PC-9 (cell line): ENCODE measurements at regions not wholly inside any gene's neighbourhood (a gene's known extent, or its start where the extent isn't known, plus 50 kb on each side); places are given as distances from the start of the nearest gene placed in this dataset.

Experiments used
- BruUV-seq: library from RNA; stranded (reverse); fragments of 400-500 nt; replicated peaks from 2 replicates; lab custom pipeline; 2021; lab: Mats Ljungman, UMichigan
- CTCF ChIA-PET: fragments of 300-600 bp; sonication (Branson Sonifier 250); formaldehyde crosslinking; loops from one replicate; lab custom pipeline; 2022; ENCODE audit warnings: antibody characterized with exemption; lab: Charles Lee
- POLR2A ChIA-PET: fragments of 300-600 bp; sonication (Branson Sonifier 250); formaldehyde crosslinking; loops from one replicate; lab custom pipeline; 2022; ENCODE audit warnings: antibody characterized with exemption; ENCODE audit not compliant: unreplicated experiment; lab: Charles Lee
- DNase-seq, 2 experiments: peaks; one replicate each; pipeline versions ENCODE4 v3.0.0 to v3.0.0-alpha.2; 2015 to 2022; ENCODE audit warnings: mixed read lengths in 1 of 2
- H2AFZ ChIP-seq: fragments of 200-600 bp; sonication (generic); 2 replicates; pipeline ENCODE4 v1.8.1; 2017; ENCODE audit warnings: antibody characterized with exemption
- H3F3A ChIP-seq: fragments of 200-600 bp; sonication (generic); 2 replicates; pipeline ENCODE4 v1.8.1; 2017; ENCODE audit warnings: antibody characterized with exemption, mild to moderate bottlenecking, low read depth; ENCODE audit not compliant: insufficient read depth
- H3K27ac ChIP-seq: fragments of 200-600 bp; sonication (generic); 2 replicates; pipeline ENCODE4 v1.6.1; 2016; ENCODE audit warnings: mixed run types
- H3K27me3 ChIP-seq: fragments of 200-600 bp; sonication (generic); 2 replicates; pipeline ENCODE4 v1.6.1; 2016; ENCODE audit warnings: low read depth, mixed run types; ENCODE audit not compliant: insufficient read depth
- H3K36me3 ChIP-seq: fragments of 200-600 bp; sonication (generic); 2 replicates; pipeline ENCODE4 v1.6.1; 2016; ENCODE audit warnings: low read depth, mixed run types
- H3K4me1 ChIP-seq: fragments of 200-600 bp; sonication (generic); replicated peaks from 2 replicates; pipeline ENCODE4 v1.6.1; 2016; ENCODE audit warnings: mixed run types; ENCODE audit not compliant: insufficient read depth
- H3K4me2 ChIP-seq: fragments of 200-600 bp; sonication (generic); 2 replicates; pipeline ENCODE4 v1.6.1; 2017; ENCODE audit warnings: mixed run types
- H3K4me3 ChIP-seq: fragments of 200-600 bp; sonication (generic); 2 replicates; pipeline ENCODE4 v1.6.1; 2016; ENCODE audit warnings: mixed run types
- H3K79me2 ChIP-seq: fragments of 200-600 bp; sonication (generic); 2 replicates; pipeline ENCODE4 v1.6.1; 2017; ENCODE audit warnings: low read depth, mixed run types
- H3K9me2 ChIP-seq: fragments of 200-600 bp; sonication (generic); 2 replicates; pipeline ENCODE4 v1.8.1; 2017; ENCODE audit warnings: mild to moderate bottlenecking; ENCODE audit not compliant: insufficient read depth
- H3K9me3 ChIP-seq: fragments of 200-600 bp; sonication (generic); 2 replicates; pipeline ENCODE4 v1.8.1; 2016; ENCODE audit warnings: low read depth; ENCODE audit not compliant: insufficient read depth
- H4K20me1 ChIP-seq: fragments of 200-600 bp; sonication (generic); 2 replicates; pipeline ENCODE4 v1.8.1; 2017; ENCODE audit not compliant: insufficient read depth
- CTCF ChIP-seq: fragments of 200-600 bp; sonication (generic); conservative IDR thresholded peaks from 2 replicates; pipeline ENCODE4 v1.6.1; 2017; ENCODE audit warnings: mixed run types, antibody characterized with exemption, mild to moderate bottlenecking, moderate library complexity
- EZH2 ChIP-seq: fragments of 200-600 bp; sonication (generic); IDR thresholded peaks from 2 replicates; pipeline ENCODE4 v1.8.0; 2017; ENCODE audit warnings: antibody characterized with exemption, low read depth
- intact Hi-C: fragments of 100-400 bp; cut with micrococcal nuclease; formaldehyde crosslinking; loops from one replicate; pipeline ENCODE4 v1.10.0; 2022; ENCODE audit not compliant: unreplicated experiment

DNA sequence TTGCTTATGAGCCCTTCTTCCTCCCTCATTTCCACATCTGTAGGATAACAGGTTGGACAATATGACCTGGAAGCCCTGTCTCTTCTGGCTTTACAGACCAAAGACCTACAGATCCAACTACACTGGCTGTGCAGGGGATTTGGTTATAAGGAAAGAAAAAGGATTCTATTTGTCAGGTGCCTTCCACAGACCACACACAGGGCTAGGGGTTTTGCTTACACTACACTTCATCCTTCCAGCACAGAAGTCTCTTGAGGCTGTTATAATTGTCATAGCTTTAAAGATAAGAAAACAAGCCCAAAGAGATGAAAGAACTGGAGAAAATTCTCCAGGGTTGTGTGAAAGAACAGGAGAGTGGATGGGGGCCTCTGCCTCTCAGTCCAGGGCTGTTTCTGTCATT, 302.6 kb downstream of the MYCN start:
- Histone ChIP-seq H2AFZ (no peak overlapping the region), H4K20me1 (no peaks in the 10 kb centered on the region), H3K27ac (no peak overlapping the region), H3K9me3 (no peaks in the 10 kb centered on the region), H3K27me3 (peaks cover 4% of the 10 kb centered on the region; the same call in 1 of the 2 replicates), H3K79me2 (no peaks in the 10 kb centered on the region), H3K4me3 (no peak overlapping the region), H3F3A (no peaks in the 10 kb centered on the region), H3K36me3 (no peaks in the 10 kb centered on the region), H3K4me2 (no peak overlapping the region), H3K4me1 (no peaks in the 10 kb centered on the region), H3K9me2 (no peaks in the 10 kb centered on the region)
- ChIA-PET POLR2A (no interaction called here), CTCF (no interaction called here)
- intact Hi-C loops = no loop called here
- TF ChIP-seq EZH2 (no peak), CTCF (no peak)
- BruUV-seq = no TSS peak
- DNase-seq = no peak

- intact Hi-C loops = no loop called here
- no peak for DNase-seq
- no peak for TF ChIP-seq EZH2
- no peak overlapping the region for H3K27ac ChIP-seq
- H4K20me1 ChIP-seq = no peaks in the 10 kb centered on the region
- H3K27me3 ChIP-seq = peaks cover 4% of the 10 kb centered on the region; the same call in 1 of the 2 replicates
- H3K9me2 ChIP-seq = no peaks in the 10 kb centered on the region
- no peak overlapping the region for H3K4me2 ChIP-seq
- H3K79me2 ChIP-seq = no peaks in the 10 kb centered on the region
- no peaks in the 10 kb centered on the region for H3K4me1 ChIP-seq
- no TSS peak for BruUV-seq
- no peaks in the 10 kb centered on the region for H3K36me3 ChIP-seq
- no peaks in the 10 kb centered on the region for H3F3A ChIP-seq
- CTCF ChIA-PET = no interaction called here
- no peaks in the 10 kb centered on the region for H3K9me3 ChIP-seq
- POLR2A ChIA-PET = no interaction called here
- no peak overlapping the region for H3K4me3 ChIP-seq
- H2AFZ ChIP-seq = no peak overlapping the region
Observed at GRCh38 chr2:16241166-16242160, 301.1 kb downstream of the MYCN start.

- TF ChIP-seq CTCF (no peak), EZH2 (no peak)
- Histone ChIP-seq H3K4me3 (no peak overlapping the region), H4K20me1 (no peaks in the 10 kb centered on the region), H3F3A (no peaks in the 10 kb centered on the region), H3K4me1 (no peaks in the 10 kb centered on the region), H3K9me3 (no peaks in the 10 kb centered on the region), H3K27me3 (peaks cover 3% of the 10 kb centered on the region; the same call in 1 of the 2 replicates), H2AFZ (no peak overlapping the region), H3K4me2 (no peak overlapping the region), H3K27ac (no peak overlapping the region), H3K36me3 (no peaks in the 10 kb centered on the region), H3K79me2 (no peaks in the 10 kb centered on the region), H3K9me2 (no peaks in the 10 kb centered on the region)
- CTCF ChIA-PET = no interaction called here
- no TSS peak for BruUV-seq
- POLR2A ChIA-PET = no interaction called here
- DNase-seq = no peak
- intact Hi-C loops = no loop called here
Observed at GRCh38 chr2:16240402-16240801, 300.1 kb downstream of the MYCN start.
